Stimulated activated naive CD8-positive, alpha-beta T cell treated with anti-CD3 and anti-CD28 coated beads, Interleukin-15, Interleukin-2, amounts not matched to agents 100 ng/mL and 50 ng/mL, for 24 hours (primary cell): ENCODE measurements at regions not wholly inside any gene's neighbourhood (a gene's known extent, or its start where the extent isn't known, plus 50 kb on each side); places are given as distances from the start of the nearest gene placed in this dataset.

Experiments used
- H3K27ac Mint-ChIP-seq: one replicate; pipeline ENCODE4 v1.8.0; 2021; ENCODE audit warnings: mild to moderate bottlenecking, mixed read lengths
- H3K27me3 Mint-ChIP-seq: one replicate; pipeline ENCODE4 v1.8.0; 2021; ENCODE audit warnings: mixed read lengths
- H3K36me3 Mint-ChIP-seq: one replicate; pipeline ENCODE4 v1.8.0; 2021; ENCODE audit warnings: low read depth, mixed read lengths
- H3K4me1 Mint-ChIP-seq: one replicate; pipeline ENCODE4 v1.8.0; 2021; ENCODE audit warnings: low read depth, mixed read lengths
- H3K4me3 Mint-ChIP-seq: one replicate; pipeline ENCODE4 v1.8.0; 2021; ENCODE audit warnings: mild to moderate bottlenecking, mixed read lengths
- H3K9me3 Mint-ChIP-seq: one replicate; pipeline ENCODE4 v1.8.0; 2021; ENCODE audit warnings: mixed read lengths

- Mint-ChIP-seq H3K27me3 (peaks cover 15% of the 10 kb centered on the region), H3K4me1 (no peaks in the 10 kb centered on the region), H3K27ac (no peak overlapping the region), H3K4me3 (no peak overlapping the region), H3K36me3 (no peaks in the 10 kb centered on the region), H3K9me3 (no peaks in the 10 kb centered on the region)
Observed at GRCh38 chr1:29508458-29509107, 272.3 kb downstream of the PTPRU start.

GRCh38 chr1:29506678-29507225 lies 270.4 kb downstream of the PTPRU start:
- peaks cover 19% of the 10 kb centered on the region for H3K27me3 Mint-ChIP-seq
- H3K4me3 Mint-ChIP-seq, result no peak overlapping the region
- no peaks in the 10 kb centered on the region for H3K36me3 Mint-ChIP-seq
- no peaks in the 10 kb centered on the region for H3K4me1 Mint-ChIP-seq
- no peaks in the 10 kb centered on the region for H3K9me3 Mint-ChIP-seq
- no peak overlapping the region for H3K27ac Mint-ChIP-seq

- H3K9me3 Mint-ChIP-seq, result no peaks in the 10 kb centered on the region
- no peaks in the 10 kb centered on the region for H3K4me1 Mint-ChIP-seq
- no peaks in the 10 kb centered on the region for H3K36me3 Mint-ChIP-seq
- H3K4me3 Mint-ChIP-seq, result no peak overlapping the region
- peaks cover 24% of the 10 kb centered on the region for H3K27me3 Mint-ChIP-seq
- H3K27ac Mint-ChIP-seq, result no peak overlapping the region
Observed at GRCh38 chr1:29505532-29506220, 269.4 kb downstream of the PTPRU start.

GRCh38 chr1:29504709-29505410 lies 268.5 kb downstream of the PTPRU start:
- H3K36me3 Mint-ChIP-seq, result no peaks in the 10 kb centered on the region
- no peaks in the 10 kb centered on the region for H3K9me3 Mint-ChIP-seq
- H3K27me3 Mint-ChIP-seq, result peaks cover 25% of the 10 kb centered on the region
- no peaks in the 10 kb centered on the region for H3K4me1 Mint-ChIP-seq
- H3K27ac Mint-ChIP-seq, result no peak overlapping the region
- H3K4me3 Mint-ChIP-seq, result no peak overlapping the region

GRCh38 chr1:29504196-29504595 lies 267.9 kb downstream of the PTPRU start:
- Mint-ChIP-seq H3K36me3 (no peaks in the 10 kb centered on the region), H3K4me1 (no peaks in the 10 kb centered on the region), H3K4me3 (no peak overlapping the region), H3K27me3 (peaks cover 28% of the 10 kb centered on the region), H3K9me3 (no peaks in the 10 kb centered on the region), H3K27ac (no peak overlapping the region)

GRCh38 chr1:29502911-29503840 lies 266.9 kb downstream of the PTPRU start:
- Mint-ChIP-seq H3K27ac (no peak overlapping the region), H3K9me3 (no peaks in the 10 kb centered on the region), H3K4me1 (no peaks in the 10 kb centered on the region), H3K36me3 (no peaks in the 10 kb centered on the region), H3K4me3 (no peak overlapping the region), H3K27me3 (peaks cover 33% of the 10 kb centered on the region)

- Mint-ChIP-seq H3K27ac (no peak overlapping the region), H3K4me3 (no peak overlapping the region), H3K4me1 (no peaks in the 10 kb centered on the region), H3K36me3 (no peaks in the 10 kb centered on the region), H3K27me3 (peaks cover 30% of the 10 kb centered on the region), H3K9me3 (no peaks in the 10 kb centered on the region)
Observed at GRCh38 chr1:29502225-29502910, 266.0 kb downstream of the PTPRU start.

GRCh38 chr1:29501227-29501976 lies 265.1 kb downstream of the PTPRU start:
- H3K36me3 Mint-ChIP-seq, result no peaks in the 10 kb centered on the region
- H3K4me1 Mint-ChIP-seq, result no peaks in the 10 kb centered on the region
- H3K27me3 Mint-ChIP-seq, result peaks cover 26% of the 10 kb centered on the region
- H3K27ac Mint-ChIP-seq, result no peak overlapping the region
- peaks cover 3% of the 10 kb centered on the region for H3K9me3 Mint-ChIP-seq
- no peak overlapping the region for H3K4me3 Mint-ChIP-seq

- Mint-ChIP-seq H3K27ac (no peak overlapping the region), H3K27me3 (peaks cover 25% of the 10 kb centered on the region), H3K4me1 (no peaks in the 10 kb centered on the region), H3K9me3 (peaks cover 5% of the 10 kb centered on the region), H3K36me3 (no peaks in the 10 kb centered on the region), H3K4me3 (no peak overlapping the region)
Observed at GRCh38 chr1:29500651-29501050, 264.3 kb downstream of the PTPRU start.

- H3K27me3 Mint-ChIP-seq, result peaks cover 25% of the 10 kb centered on the region
- H3K4me3 Mint-ChIP-seq, result no peak overlapping the region
- no peaks in the 10 kb centered on the region for H3K36me3 Mint-ChIP-seq
- peaks cover 5% of the 10 kb centered on the region for H3K9me3 Mint-ChIP-seq
- no peaks in the 10 kb centered on the region for H3K4me1 Mint-ChIP-seq
- H3K27ac Mint-ChIP-seq, result no peak overlapping the region
Observed at GRCh38 chr1:29500041-29500440, 263.7 kb downstream of the PTPRU start.

GRCh38 chr1:29499104-29499650 lies 262.9 kb downstream of the PTPRU start:
- H3K36me3 Mint-ChIP-seq, result no peaks in the 10 kb centered on the region

GRCh38 chr1:29498126-29499103 lies 262.1 kb downstream of the PTPRU start:
- no peak overlapping the region for H3K27ac Mint-ChIP-seq
- H3K36me3 Mint-ChIP-seq, result no peaks in the 10 kb centered on the region
- H3K4me3 Mint-ChIP-seq, result no peak overlapping the region
- H3K9me3 Mint-ChIP-seq, result peaks cover 5% of the 10 kb centered on the region
- no peaks in the 10 kb centered on the region for H3K4me1 Mint-ChIP-seq
- H3K27me3 Mint-ChIP-seq, result peaks cover 20% of the 10 kb centered on the region

More at GRCh38 chr1:29499104-29499650, 262.9 kb downstream of the PTPRU start:
- Mint-ChIP-seq H3K27ac (no peak overlapping the region), H3K4me3 (no peak overlapping the region), H3K27me3 (peaks cover 20% of the 10 kb centered on the region), H3K4me1 (no peaks in the 10 kb centered on the region), H3K9me3 (peaks cover 5% of the 10 kb centered on the region)
